ENCODE measurements at regions not wholly inside any gene's neighbourhood (a gene's known extent, or its start where the extent isn't known, plus 50 kb on each side); places are given as distances from the start of the nearest gene placed in this dataset.

GRCh38 chr15:60091157-60091556 lies 87.0 kb downstream of the FOXB1 start:
- WGBS = 35% methylated on average over 5 of the region's 5 CpGs
- H3K36me3 ChIP-seq (ENCODE audit: control insufficient read depth in 4 of 4, insufficient read depth in 3 of 4, low read depth in 1 of 4, low read length in 3 of 4) = no peaks in the 10 kb centered on the region
- peak overlapping the region; percentile 4 to 57 for H3K27ac ChIP-seq (ENCODE audit: low read depth in 1 of 2, low read length in 2 of 2)
- H3K4me1 ChIP-seq (ENCODE audit: control insufficient read depth in 4 of 4, insufficient read depth in 4 of 4, low read length in 3 of 4) = peaks cover 4 to 39% (median 37%) of the 10 kb centered on the region in 4 donors
- no peaks in the 10 kb centered on the region for H3K27me3 ChIP-seq (ENCODE audit: control insufficient read depth in 4 of 4, insufficient read depth in 4 of 4, low read length in 3 of 4)
- no peaks in the 10 kb centered on the region for H3K9me3 ChIP-seq (ENCODE audit: control insufficient read depth in 4 of 4, low read length in 3 of 4)
- TF ChIP-seq YY1 (IDR thresholded peaks at IDR 0.05) (peak; percentile 79), FOXA1 (IDR thresholded peaks at IDR 0.05) (peak; percentile 48), RXRA (IDR thresholded peaks at IDR 0.05) (peak; percentile 89 to 95), JUND (IDR thresholded peaks at IDR 0.05) (peak; percentile 92 to 94), NR2F2 (IDR thresholded peaks at IDR 0.05) (peak; percentile 69), ZBTB33 (IDR thresholded peaks at IDR 0.05) (peak; percentile 90), EGR1 (IDR thresholded peaks at IDR 0.05; ENCODE audit: low read depth in 2 of 2) (peak in 1 of 2 donors; percentile 80), GABPA (IDR thresholded peaks at IDR 0.05 in 1 of 2, conservative IDR thresholded peaks at IDR 0.05 in 1 of 2) (peak in 1 of 2 donors; percentile 71), HNF4A (conservative IDR thresholded peaks at IDR 0.05) (peak; percentile 93 to 95), TAF1 (conservative IDR thresholded peaks at IDR 0.05) (no peak), RAD21 (IDR thresholded peaks at IDR 0.05) (peak; percentile 47 to 49), HNF4G (IDR thresholded peaks at IDR 0.05) (peak; percentile 75), SP1 (IDR thresholded peaks at IDR 0.05) (peak; percentile 85), CTCF (IDR thresholded peaks at IDR 0.05; ENCODE audit: low read depth, low read length, missing input control) (no peak), FOXA2 (IDR thresholded peaks at IDR 0.05) (peak; percentile 49), ATF3 (IDR thresholded peaks at IDR 0.05) (peak; percentile 55)
- TF ChIP-seq, protein P1, sequence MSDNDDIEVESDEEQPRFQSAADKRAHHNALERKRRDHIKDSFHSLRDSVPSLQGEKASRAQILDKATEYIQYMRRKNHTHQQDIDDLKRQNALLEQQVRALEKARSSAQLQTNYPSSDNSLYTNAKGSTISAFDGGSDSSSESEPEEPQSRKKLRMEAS (IDR thresholded peaks at IDR 0.05) = peak; percentile 95
- TF ChIP-seq, protein P2, sequence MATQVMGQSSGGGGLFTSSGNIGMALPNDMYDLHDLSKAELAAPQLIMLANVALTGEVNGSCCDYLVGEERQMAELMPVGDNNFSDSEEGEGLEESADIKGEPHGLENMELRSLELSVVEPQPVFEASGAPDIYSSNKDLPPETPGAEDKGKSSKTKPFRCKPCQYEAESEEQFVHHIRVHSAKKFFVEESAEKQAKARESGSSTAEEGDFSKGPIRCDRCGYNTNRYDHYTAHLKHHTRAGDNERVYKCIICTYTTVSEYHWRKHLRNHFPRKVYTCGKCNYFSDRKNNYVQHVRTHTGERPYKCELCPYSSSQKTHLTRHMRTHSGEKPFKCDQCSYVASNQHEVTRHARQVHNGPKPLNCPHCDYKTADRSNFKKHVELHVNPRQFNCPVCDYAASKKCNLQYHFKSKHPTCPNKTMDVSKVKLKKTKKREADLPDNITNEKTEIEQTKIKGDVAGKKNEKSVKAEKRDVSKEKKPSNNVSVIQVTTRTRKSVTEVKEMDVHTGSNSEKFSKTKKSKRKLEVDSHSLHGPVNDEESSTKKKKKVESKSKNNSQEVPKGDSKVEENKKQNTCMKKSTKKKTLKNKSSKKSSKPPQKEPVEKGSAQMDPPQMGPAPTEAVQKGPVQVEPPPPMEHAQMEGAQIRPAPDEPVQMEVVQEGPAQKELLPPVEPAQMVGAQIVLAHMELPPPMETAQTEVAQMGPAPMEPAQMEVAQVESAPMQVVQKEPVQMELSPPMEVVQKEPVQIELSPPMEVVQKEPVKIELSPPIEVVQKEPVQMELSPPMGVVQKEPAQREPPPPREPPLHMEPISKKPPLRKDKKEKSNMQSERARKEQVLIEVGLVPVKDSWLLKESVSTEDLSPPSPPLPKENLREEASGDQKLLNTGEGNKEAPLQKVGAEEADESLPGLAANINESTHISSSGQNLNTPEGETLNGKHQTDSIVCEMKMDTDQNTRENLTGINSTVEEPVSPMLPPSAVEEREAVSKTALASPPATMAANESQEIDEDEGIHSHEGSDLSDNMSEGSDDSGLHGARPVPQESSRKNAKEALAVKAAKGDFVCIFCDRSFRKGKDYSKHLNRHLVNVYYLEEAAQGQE (IDR thresholded peaks at IDR 0.05) = no peak
- H3K4me3 ChIP-seq (ENCODE audit: low read depth in 1 of 3, low read length in 3 of 3) = no peak overlapping the region
- DNase-seq (ENCODE audit: low spot score) = no peak
- H3K9ac ChIP-seq (ENCODE audit: low read depth in 1 of 2, low read length in 2 of 2) = no peak overlapping the region
